Neural progenitor cell (in vitro differentiated cells): ENCODE measurements at regions not wholly inside any gene's neighbourhood (a gene's known extent, or its start where the extent isn't known, plus 50 kb on each side); places are given as distances from the start of the nearest gene placed in this dataset.

ENCODE experiments used
- DNase-seq: peaks from one replicate; pipeline ENCODE4 v3.0.0-alpha.2; 2016; ENCODE audit warnings: low spot score
- H2AFZ ChIP-seq: fragments of 200-600 bp; sonication (generic); replicated peaks from 2 replicates; pipeline ENCODE4 v1.6.1; 2016; ENCODE audit warnings: antibody characterized with exemption
- H3F3A ChIP-seq: fragments of 200-600 bp; sonication (generic); 2 replicates; pipeline ENCODE4 v1.6.1; 2016; ENCODE audit warnings: antibody characterized with exemption, low read depth
- H3K27ac ChIP-seq: fragments of 200-600 bp; sonication (generic); 2 replicates; pipeline ENCODE4 v1.5.1; 2016; ENCODE audit warnings: mild to moderate bottlenecking
- H3K27me3 ChIP-seq: fragments of 200-600 bp; sonication (generic); 2 replicates; pipeline ENCODE4 v1.6.1; 2016; ENCODE audit warnings: mild to moderate bottlenecking, moderate library complexity
- H3K36me3 ChIP-seq: fragments of 200-600 bp; sonication (generic); 2 replicates; pipeline ENCODE4 v1.5.1; 2016
- H3K4me1 ChIP-seq: fragments of 200-600 bp; sonication (generic); 2 replicates; pipeline ENCODE4 v1.6.1; 2016; ENCODE audit warnings: mixed run types
- H3K4me2 ChIP-seq: fragments of 200-600 bp; sonication (generic); 2 replicates; pipeline ENCODE4 v1.6.1; 2016
- H3K4me3 ChIP-seq: fragments of 200-600 bp; sonication (generic); 2 replicates; pipeline ENCODE4 v1.5.1; 2016
- H3K79me2 ChIP-seq: fragments of 200-600 bp; sonication (generic); 2 replicates; pipeline ENCODE4 v1.6.1; 2016; ENCODE audit warnings: low read depth
- H3K9ac ChIP-seq: fragments of 200-600 bp; sonication (generic); 2 replicates; pipeline ENCODE4 v1.6.1; 2016
- H3K9me3 ChIP-seq: fragments of 200-600 bp; sonication (generic); 2 replicates; pipeline ENCODE4 v1.5.1; 2016; ENCODE audit warnings: low read depth
- H4K20me1 ChIP-seq: fragments of 200-600 bp; sonication (generic); 2 replicates; pipeline ENCODE4 v1.6.1; 2016; ENCODE audit warnings: low read depth
- H3K27ac Mint-ChIP-seq: 3 replicates; pipeline ENCODE4 v1.8.0; 2021; ENCODE audit warnings: mixed read lengths
- H3K27me3 Mint-ChIP-seq: 2 replicates; pipeline ENCODE4 v1.8.0; 2022; ENCODE audit warnings: low read depth, mild to moderate bottlenecking, inconsistent platforms, moderate library complexity, mixed read lengths; ENCODE audit not compliant: insufficient read depth
- H3K36me3 Mint-ChIP-seq: 3 replicates; pipeline ENCODE4 v1.8.0; 2021; ENCODE audit warnings: mixed read lengths
- H3K4me1 Mint-ChIP-seq: 3 replicates; pipeline ENCODE4 v1.8.0; 2021; ENCODE audit warnings: mixed read lengths
- H3K4me3 Mint-ChIP-seq: 3 replicates; pipeline ENCODE4 v1.8.0; 2021; ENCODE audit warnings: mild to moderate bottlenecking, moderate library complexity, mixed read lengths
- H3K9me3 Mint-ChIP-seq: 3 replicates; pipeline ENCODE4 v1.8.0; 2020; ENCODE audit warnings: mixed read lengths
- EZH2 ChIP-seq: fragments of 200-600 bp; sonication (generic); IDR thresholded peaks from 2 replicates; pipeline ENCODE4 v1.6.1; 2017; ENCODE audit warnings: antibody characterized with exemption, mild to moderate bottlenecking, moderate library complexity
- EZH2phosphoT487 ChIP-seq: fragments of 200-600 bp; sonication (generic); IDR thresholded peaks from 2 replicates; pipeline ENCODE4 v1.6.1; 2017; ENCODE audit warnings: antibody characterized with exemption
- TF ChIP-seq, protein P1 (sequence below): fragments of 200-600 bp; sonication (generic); IDR thresholded peaks from 2 replicates; pipeline ENCODE4 v1.5.1; 2017; ENCODE audit warnings: antibody characterized with exemption, mild to moderate bottlenecking

DNA sequence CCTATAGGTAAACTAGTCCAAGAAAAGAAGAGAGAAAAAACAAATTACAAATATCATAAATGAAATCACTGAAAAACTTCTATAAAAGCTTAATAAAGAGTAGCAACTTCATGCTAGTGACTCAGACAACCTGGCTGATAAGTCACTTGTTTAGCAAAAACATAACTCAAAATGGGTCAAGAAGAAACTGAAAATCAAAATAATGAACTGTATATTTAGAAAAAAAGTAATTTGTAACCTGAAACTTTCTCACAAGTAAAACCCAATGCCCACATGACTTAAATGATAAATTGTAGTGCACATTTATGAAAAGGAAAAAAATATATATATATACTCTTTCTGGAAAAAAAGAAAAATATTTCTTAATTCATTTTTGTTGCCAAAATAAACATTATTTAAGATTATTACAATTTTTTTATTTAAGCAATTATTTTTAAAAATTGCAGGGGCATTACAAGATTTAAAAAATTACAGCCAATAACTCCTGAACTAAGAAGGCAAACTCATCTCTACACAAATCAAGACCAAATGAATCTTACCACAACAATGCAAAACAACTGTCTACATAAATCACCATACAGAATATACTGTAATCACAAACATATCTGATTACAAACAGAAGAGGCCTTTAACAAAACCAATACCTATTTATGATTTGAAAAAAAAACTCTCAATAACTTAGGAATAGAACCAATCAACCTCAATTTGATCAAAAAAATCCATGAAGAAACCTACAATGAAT lies 406.3 kb downstream of the CDH7 start:
- DNase-seq, result no peak
- H3K9me3 ChIP-seq, result no peaks in the 10 kb centered on the region
- H3K27ac ChIP-seq, result no peak overlapping the region
- Mint-ChIP-seq H3K27me3 (no peaks in the 10 kb centered on the region), H3K9me3 (no peaks in the 10 kb centered on the region), H3K4me1 (no peaks in the 10 kb centered on the region), H3K27ac (no peak overlapping the region), H3K36me3 (no peaks in the 10 kb centered on the region), H3K4me3 (no peak overlapping the region)
- no peak overlapping the region for H3K4me2 ChIP-seq
- no peak overlapping the region for H2AFZ ChIP-seq
- TF ChIP-seq, protein P1, sequence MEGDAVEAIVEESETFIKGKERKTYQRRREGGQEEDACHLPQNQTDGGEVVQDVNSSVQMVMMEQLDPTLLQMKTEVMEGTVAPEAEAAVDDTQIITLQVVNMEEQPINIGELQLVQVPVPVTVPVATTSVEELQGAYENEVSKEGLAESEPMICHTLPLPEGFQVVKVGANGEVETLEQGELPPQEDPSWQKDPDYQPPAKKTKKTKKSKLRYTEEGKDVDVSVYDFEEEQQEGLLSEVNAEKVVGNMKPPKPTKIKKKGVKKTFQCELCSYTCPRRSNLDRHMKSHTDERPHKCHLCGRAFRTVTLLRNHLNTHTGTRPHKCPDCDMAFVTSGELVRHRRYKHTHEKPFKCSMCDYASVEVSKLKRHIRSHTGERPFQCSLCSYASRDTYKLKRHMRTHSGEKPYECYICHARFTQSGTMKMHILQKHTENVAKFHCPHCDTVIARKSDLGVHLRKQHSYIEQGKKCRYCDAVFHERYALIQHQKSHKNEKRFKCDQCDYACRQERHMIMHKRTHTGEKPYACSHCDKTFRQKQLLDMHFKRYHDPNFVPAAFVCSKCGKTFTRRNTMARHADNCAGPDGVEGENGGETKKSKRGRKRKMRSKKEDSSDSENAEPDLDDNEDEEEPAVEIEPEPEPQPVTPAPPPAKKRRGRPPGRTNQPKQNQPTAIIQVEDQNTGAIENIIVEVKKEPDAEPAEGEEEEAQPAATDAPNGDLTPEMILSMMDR, result no peak
- TF ChIP-seq EZH2 (no peak), EZH2phosphoT487 (no peak)
- H3K36me3 ChIP-seq, result no peaks in the 10 kb centered on the region
- H3K4me1 ChIP-seq, result no peaks in the 10 kb centered on the region
- H3K4me3 ChIP-seq, result no peak overlapping the region
- H3K27me3 ChIP-seq, result no peaks in the 10 kb centered on the region
- no peak overlapping the region for H3K9ac ChIP-seq
- H3K79me2 ChIP-seq, result no peaks in the 10 kb centered on the region
- no peaks in the 10 kb centered on the region for H4K20me1 ChIP-seq
- no peaks in the 10 kb centered on the region for H3F3A ChIP-seq

DNA sequence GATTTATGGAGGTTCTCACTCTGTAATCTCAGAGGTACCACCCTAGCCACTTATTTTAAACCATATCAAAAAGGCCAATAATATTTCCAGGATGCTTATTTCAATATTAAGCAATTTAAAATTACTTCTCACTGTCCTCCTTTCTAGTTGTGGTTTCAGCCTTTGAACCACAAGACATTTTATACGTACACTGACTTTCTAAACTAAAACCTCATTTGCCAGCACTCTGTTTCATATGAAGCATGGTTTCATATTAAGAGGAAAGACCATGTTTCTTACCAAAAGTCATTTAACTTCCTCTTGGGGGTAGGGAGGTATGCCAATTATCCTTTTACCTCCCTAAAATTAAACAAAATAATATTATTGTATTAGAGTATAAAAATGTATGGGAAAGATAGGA lies 399.8 kb downstream of the CDH7 start:
- Histone ChIP-seq H3F3A (no peaks in the 10 kb centered on the region), H3K27me3 (no peaks in the 10 kb centered on the region), H3K79me2 (no peaks in the 10 kb centered on the region), H3K4me1 (no peaks in the 10 kb centered on the region), H3K9ac (no peak overlapping the region), H4K20me1 (no peaks in the 10 kb centered on the region), H2AFZ (peak overlapping the region; percentile 45), H3K27ac (no peak overlapping the region), H3K36me3 (no peaks in the 10 kb centered on the region), H3K4me3 (no peak overlapping the region), H3K9me3 (no peaks in the 10 kb centered on the region), H3K4me2 (no peak overlapping the region)
- TF ChIP-seq EZH2, result no peak
- TF ChIP-seq, protein P1, result no peak
- TF ChIP-seq EZH2phosphoT487, result no peak
- Mint-ChIP-seq H3K9me3 (no peaks in the 10 kb centered on the region), H3K36me3 (no peaks in the 10 kb centered on the region), H3K27ac (no peak overlapping the region), H3K27me3 (no peaks in the 10 kb centered on the region), H3K4me3 (no peak overlapping the region), H3K4me1 (no peaks in the 10 kb centered on the region)
- no peak for DNase-seq

DNA sequence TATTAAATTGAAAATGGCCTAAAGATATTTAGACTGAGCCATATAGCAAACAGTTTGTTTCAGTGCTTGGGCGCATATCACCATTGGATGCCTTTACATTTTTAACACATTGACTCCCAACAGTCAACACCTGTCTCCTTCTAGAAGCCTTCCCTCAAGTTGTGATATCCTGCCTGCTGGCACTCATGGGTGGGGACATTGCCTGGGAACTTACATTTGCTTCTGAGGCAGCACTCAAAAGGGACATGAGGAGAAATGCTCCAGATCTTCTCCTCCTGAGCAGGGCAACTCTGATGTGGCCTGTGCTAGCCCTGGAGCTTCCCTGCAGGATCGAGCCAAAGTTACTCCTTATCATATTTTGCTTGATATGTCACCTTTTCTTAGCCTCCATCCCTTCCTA lies 392.2 kb downstream of the CDH7 start:
- Mint-ChIP-seq H3K9me3 (no peaks in the 10 kb centered on the region), H3K4me3 (no peak overlapping the region), H3K4me1 (peaks cover 6% of the 10 kb centered on the region), H3K27me3 (peaks cover 2% of the 10 kb centered on the region), H3K36me3 (no peaks in the 10 kb centered on the region), H3K27ac (no peak overlapping the region)
- DNase-seq, result no peak
- Histone ChIP-seq H3K9ac (no peak overlapping the region), H3K4me3 (no peak overlapping the region), H3K79me2 (no peaks in the 10 kb centered on the region), H3K36me3 (no peaks in the 10 kb centered on the region), H3K27ac (no peak overlapping the region), H3K4me1 (peaks cover 23% of the 10 kb centered on the region), H2AFZ (peak overlapping the region; percentile 2), H3K9me3 (no peaks in the 10 kb centered on the region), H3K4me2 (no peak overlapping the region), H3F3A (no peaks in the 10 kb centered on the region), H3K27me3 (no peaks in the 10 kb centered on the region), H4K20me1 (no peaks in the 10 kb centered on the region)
- TF ChIP-seq EZH2phosphoT487, result no peak
- no peak for TF ChIP-seq EZH2
- TF ChIP-seq, protein P1, result no peak
